CD4-positive, alpha-beta T cell treated with Interleukin-6 for 4 hours (primary cell): ENCODE measurements at regions not wholly inside any gene's neighbourhood (a gene's known extent, or its start where the extent isn't known, plus 50 kb on each side); places are given as distances from the start of the nearest gene placed in this dataset.
A peak's percentile ranks its signal among the peaks of the same experiment; 100 is the strongest.

Source experiments
- DNase-seq: peaks from one replicate; pipeline ENCODE4 v3.0.0-alpha.2; 2020; ENCODE audit warnings: mixed read lengths

DNA sequence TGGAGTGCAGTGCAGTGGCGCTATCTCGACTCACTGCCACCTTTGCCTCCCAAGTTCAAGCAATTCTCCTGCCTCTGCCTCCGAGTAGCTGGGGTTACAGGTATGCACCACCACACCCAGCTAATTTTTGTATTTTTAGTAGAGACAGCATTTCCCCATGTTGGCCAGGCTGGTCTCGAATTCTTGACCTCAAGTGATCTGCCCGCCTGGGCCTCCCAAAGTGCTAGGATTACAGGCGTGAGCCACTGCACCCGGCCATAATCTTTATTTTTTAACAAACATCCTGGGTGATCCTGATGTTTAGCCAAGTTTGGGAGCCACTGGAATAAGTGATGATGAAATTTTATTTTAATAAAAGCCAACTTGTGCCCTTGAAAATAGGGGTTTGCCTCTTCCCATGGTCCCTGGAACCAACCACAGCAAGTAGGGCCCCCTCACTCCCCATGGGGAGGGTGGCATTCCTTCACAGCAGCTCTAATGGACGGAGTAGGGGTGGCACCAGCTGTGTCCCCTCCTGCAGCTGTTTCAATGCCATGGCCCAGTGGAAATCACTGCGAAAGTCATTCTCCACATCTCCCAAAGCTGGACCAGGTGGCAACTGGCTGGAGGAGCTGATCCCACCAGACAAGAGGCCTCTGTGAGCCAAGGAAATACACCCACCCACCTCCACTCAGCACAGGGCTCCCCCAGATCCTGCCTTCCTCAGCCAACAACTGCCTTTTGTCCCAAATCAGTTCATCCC, 194.8 kb downstream of the ZFP36L2 start:
- no peak for DNase-seq

DNA sequence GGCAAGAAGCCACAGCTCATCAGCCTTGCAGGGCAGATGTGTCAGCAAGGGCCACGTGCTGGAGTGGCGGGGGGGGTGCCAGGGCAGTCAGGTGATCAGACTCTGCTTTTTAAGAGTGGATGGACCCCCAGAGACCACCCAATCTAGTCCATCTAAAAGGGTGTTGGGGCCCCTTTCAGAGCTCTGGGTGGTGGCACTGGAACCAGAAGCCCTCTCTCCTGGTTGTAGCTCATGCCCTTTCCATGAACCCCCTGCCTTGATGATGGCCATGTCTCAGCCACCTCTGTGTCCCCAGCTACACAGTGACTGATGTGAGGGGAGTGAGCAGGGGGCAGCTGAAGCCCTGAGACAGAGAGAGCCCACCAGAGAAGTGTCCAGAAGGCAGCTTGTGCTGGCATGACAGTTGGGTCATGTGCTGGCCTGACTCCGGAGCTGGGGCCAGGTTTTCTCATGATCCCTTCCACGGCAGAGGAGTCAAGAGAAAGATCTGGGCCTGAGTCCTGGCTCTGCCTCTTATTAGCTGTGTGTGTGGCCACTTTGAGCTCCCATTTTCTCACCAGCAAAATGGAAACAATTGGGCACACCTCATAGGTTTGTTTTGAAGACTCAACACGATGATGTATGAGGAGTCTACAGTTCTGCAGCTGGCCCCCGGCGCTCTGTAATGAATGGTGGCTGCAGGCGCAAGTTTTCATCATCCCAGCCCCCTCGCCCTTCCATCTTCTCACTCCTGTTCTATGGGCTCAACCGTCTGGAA, 195.7 kb downstream of the ZFP36L2 start:
- no peak for DNase-seq

DNA sequence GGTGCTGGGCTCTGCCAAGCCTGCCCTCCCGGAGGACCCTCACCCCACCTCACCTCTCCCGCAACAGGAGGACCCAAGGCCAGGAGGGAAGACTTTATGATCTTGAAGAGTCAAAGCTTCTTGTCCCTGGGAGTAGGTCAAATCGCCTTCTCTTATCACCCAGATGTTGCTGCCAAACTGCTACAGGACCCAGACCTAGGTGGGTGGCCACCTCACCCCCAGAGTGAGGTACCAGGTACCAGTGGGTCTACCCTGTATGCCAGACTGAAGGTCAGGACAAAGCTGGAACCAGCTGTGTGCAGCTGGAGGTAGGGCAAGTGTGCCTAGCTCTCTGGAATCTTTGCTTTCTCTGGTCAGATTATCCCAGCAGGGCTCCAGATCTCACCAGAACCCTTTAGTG, 197.2 kb downstream of the ZFP36L2 start:
- no peak for DNase-seq

DNA sequence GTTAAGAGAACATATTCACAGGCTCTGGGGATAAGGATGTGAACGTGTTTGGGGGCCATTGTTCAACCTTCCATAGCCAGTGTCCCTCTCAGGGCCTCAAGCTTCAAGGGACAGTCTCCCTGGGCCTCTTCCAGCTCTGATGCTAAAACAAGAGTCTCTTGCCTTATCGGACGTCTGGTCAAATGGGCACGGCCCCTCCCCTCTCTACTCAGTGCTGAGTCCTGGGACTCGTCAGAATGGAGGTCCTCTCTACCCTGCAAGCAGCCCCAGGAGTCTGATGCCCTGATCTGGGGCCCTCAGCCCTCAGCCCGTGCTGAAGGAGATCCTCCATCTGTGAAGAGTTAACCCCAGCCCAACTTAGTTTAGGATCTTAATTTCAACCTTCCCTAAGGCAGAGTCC, 198.2 kb downstream of the ZFP36L2 start:
- DNase-seq, result no peak

DNA sequence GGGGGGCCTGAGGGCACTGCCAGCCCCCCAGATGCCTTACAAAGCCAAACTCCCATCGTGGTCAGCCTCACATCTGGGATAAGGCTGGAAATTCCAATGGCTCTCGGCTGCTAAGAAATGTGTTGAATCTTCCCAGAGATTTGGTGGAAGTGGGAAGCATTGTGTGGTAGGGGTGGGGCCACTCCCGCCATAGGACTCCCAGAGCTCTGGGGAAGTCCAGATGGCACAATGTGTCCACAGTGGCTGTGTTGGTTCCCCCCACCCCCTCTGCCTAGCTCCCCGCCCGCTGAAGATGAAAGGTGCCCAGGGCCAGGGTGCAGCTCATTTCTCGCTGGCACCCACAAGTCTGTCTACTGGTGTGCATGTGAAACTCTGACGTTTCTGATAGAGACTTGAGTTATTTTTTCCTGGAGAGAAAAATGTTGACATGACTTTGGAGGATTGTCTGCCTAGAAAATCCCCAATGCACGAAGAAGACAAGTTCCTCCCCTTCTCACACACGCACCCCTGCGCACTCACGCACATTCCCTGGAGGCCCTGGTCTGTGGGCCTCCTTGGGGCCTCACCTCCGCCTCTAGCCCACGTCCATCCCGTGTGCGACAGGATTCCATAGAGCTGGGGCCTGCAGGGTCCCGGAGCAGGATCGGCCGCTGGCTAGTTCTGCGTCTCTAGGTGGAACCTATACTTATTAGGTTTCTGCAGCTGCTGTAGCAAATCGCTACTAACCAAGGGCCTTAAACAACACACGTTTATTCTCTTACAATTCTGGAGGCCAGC, 199.1 kb downstream of the ZFP36L2 start:
- DNase-seq, result no peak

DNA sequence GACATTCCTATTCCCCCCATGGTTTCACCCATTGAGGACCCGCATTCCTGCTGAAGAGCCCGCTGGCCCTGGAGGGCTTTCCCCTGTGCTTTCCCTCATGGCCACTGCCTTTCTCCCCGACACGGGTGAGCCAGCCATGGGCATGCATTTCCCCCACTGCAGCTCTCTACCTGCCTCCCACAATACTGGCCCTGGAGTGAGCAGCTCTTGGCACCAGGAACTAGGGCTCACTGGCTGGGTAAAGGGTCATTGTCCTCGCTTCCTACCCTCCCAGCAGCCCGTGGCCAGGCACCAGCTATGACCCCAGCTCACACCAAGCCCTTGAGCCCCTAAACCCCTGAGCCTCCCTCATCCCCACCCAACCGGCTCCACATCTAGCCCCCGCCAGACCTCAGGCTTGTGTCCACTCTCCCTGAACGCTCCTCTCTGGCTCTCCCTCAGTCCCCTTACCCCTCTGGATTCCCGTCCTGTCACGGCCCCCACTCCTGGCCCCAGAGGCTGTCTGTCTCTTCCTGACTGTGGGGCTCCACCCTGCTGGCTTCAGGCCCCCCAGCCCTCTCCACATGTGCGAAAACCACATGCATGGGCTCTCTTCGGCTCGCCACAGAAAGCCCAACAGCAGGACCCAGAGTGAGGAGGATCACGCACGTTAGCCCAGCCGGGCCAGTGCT, 199.8 kb downstream of the ZFP36L2 start:
- DNase-seq, result no peak

DNA sequence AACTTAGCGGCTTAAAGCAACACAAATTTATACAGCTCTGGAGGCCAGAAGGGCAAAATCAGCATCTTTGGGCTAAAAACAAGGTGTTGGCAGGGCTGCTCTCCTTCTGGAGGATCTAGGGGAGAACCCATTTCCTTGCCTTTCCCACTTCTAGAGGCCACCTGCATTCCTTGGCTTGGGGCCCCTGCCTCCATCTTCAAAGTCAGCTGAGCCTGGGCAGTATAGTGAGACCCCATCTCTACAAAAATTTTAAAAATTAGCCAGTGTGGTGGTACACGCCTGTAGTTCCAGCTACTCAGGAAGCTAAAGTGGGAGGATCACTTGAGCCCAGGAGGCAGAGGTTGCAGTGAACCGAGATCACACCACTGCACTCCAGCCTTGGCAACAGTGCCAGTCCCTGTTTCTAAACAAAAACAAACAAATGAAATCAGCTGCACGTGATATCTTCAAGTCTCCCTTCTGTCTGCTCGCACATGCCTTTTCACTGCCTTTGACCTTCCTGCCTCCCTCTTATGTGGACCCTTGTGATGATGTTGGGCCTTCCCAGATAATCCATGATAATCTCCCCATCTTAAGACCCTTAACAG, 200.6 kb downstream of the ZFP36L2 start:
- DNase-seq, result no peak

DNA sequence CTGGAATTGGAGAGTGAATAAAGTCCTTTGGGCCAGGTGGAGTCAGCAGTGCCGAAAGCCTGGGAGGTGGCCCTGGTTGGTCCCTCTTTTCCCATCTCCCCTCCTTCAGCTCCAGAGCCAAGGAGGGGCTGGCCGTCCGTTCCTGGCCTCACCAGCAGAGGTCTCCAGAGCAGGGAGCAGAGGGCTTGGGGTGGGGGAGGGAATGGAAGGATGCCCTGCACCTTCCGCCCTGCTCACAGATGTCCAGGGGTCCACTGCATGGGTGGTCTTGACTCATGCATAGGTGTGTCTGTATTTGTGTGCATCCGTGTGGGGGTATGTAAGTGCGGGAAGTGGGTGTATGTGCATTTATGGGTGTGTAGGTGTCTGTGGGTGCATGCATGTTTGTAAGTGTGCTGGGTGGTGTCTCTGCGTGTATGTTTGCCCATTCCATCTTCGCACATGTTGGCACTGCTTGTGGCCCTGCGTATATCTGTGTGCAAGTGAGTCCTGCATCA, 201.8 kb downstream of the ZFP36L2 start:
- peak; percentile 60 for DNase-seq

DNA sequence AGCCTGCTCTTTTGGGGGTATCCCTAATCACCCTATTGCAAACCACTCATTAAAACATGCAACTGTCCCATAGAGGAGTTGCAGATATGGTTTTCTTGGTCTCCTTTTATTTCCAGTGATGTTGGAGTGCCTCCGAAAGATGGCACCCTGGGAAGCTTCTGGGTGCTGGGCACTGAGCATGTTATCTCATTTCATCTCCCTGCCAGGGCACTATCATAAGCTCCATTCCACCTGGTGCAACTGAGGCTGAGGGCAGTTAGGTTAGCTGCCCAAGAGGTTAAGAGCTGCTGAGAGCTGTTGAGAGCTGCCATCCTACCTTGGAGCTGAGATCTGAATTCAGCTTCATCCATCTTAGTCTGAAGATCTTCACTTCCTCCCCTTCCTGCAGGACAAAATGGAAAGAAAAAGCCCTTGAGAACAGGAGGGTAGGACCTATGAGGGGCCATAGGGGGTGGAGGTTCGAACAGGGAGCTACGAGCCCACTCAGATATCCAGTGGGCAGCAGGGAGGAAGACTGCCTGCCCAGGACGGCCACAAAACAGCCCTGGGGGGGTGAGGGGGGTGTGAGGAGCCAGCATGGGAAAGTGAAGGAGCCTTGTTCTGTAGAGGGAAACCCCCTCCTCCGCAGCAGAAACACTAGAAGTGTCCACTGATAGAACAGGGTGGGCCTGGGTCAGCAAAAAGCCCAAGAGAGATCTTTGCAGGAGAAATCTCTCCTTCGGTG, 202.5 kb downstream of the ZFP36L2 start:
- DNase-seq, result no peak

DNA sequence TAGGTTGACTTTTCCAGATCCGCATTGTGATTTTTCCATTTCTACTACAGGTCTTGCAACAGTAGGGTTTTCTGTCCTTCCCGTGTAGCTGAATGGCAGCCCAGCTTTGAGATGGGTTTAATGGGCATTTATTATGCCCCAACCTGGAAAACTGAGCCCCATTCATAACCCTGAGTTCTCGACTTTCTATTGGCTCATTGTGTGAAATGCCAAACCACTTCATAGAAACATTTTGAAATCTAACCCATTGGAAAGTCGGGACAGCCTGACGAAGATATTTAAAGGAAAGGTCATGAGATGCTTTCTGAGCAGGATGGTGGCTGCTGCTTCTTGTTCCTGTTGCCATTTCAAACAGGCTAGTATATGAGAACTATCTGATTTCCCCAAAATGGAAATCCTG, 203.5 kb downstream of the ZFP36L2 start:
- DNase-seq, result no peak

DNA sequence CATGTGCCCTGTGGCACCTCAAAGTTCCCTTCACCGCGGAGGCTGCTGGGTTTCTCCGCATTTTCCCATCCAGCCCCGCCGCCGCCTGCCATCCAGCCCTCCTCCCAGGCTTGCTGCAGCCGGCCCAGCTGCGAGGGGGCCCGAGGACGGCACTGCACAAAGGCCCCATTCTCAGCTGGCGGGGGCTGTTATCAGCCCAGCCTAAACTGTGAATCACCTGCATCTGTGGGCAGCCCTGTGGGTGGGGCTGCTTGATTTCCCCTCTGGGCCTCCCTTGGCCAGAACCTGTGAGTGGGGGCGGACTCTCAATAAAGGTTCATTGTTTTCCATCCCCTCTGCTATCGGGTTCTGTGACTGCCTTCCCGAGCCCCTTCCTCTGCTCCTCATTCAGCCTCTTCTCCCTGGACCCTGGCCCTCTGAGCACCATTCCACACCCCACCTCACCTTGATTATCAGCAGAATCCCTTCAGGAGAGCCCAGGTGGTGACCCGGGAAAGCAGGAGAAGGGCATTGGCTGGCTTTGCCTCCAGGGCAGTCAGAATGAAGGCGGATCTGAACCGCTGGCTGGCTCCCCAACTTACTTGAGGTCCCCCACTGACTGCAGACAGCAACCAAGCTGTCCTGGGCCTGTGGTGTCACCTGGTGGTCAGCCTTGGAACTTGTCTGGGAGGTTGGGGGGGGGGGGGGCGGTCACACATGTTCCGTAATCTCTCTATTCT, 204.5 kb downstream of the ZFP36L2 start:
- DNase-seq, result no peak

DNA sequence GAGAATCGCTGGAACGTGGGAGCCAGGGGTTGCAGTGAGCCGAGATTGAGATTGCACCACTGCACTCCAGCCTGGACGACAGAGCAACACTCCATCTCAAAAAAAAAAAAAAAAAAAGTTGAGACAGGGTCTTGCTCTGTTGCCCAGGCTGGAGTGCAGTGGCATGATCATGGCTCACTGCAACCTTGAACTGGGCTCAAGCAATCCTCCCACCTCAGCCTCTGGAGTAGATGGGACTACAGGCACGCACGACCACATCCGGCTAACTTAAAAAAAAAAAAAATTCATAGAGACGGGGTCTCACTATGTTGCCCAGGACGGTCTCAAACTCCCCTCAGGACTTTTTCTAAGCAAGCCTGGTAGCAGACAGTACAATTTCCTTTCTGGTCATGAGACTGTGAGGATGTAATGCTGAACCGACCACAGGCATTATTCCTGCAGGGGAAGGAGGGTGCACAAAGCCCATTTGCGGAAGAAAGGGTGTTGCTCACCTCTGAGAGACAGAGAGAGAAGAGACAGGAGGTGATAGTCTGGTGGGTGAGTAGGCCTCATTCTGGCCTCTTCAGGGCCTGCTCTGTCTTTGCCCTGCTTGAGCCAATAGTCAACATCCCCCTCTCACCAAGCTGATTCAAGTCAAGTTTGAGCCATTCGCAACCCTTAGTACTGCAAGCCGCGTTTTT, 205.3 kb downstream of the ZFP36L2 start:
- no peak for DNase-seq

DNA sequence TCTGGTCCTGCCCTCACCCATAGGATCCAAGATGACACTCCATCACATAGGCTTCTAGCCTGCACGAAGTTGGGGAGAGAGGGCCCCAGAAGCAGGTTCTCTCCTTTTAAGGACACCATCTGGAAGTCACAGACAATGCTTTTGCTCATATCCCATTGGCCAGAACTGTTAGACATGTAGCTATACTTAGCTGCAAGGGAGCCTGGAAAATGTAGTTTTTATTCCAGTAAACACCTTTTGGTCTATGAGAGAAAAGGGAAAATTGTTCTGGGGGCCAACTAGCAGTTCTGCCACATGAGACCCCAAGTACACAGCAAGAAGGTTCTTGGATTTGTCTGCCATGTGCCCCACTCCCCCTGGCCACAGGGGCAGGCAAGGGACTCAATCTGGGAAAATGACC, 206.1 kb downstream of the ZFP36L2 start:
- DNase-seq, result no peak

DNA sequence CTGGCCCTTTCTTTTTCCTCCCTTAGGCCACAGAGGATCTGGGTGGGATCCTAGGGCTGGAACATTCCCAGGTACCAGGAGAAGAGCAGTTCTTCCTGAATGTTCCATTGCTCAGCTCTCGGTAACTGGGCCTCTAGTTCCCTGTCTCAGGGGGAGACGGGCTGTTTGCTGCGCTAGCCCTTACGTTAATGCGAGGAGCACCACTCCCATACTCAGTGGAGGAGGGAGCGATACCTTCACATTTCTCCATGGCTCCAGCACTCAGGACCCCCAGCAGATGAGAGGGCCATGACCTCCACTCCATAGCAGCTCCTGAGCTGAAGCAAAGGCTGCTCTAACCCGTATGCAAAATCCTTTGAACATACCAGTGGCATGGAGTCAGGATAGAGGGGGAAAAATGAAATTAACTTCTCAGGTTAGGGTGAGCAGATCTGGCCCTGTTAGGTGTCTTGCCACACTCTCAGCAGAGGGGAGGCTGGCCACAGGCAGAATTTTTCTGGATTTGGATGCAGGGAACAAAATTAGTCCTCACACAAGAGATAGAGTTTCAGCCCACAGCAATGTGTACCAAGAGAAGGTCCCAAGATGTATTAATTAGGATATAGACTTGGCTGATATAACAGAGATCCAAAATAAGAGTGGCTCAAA, 206.7 kb downstream of the ZFP36L2 start:
- DNase-seq, result no peak

DNA sequence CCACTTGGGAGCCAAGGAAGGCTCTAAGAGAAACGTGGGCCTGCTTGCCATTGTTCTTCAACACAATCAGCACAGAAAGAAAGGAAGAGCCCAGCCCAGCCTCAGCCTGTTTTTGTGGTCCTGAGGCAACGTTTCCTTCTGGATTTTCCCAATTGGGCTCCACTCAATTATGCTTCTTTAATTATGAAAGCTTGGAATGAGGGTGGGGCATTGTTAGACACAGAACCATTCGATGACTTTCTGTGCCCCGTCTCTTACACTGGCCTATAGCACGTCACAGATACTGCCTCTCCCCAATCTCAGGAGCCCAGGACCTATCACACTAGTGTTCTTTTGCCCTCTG, 207.4 kb downstream of the ZFP36L2 start:
- no peak for DNase-seq

DNA sequence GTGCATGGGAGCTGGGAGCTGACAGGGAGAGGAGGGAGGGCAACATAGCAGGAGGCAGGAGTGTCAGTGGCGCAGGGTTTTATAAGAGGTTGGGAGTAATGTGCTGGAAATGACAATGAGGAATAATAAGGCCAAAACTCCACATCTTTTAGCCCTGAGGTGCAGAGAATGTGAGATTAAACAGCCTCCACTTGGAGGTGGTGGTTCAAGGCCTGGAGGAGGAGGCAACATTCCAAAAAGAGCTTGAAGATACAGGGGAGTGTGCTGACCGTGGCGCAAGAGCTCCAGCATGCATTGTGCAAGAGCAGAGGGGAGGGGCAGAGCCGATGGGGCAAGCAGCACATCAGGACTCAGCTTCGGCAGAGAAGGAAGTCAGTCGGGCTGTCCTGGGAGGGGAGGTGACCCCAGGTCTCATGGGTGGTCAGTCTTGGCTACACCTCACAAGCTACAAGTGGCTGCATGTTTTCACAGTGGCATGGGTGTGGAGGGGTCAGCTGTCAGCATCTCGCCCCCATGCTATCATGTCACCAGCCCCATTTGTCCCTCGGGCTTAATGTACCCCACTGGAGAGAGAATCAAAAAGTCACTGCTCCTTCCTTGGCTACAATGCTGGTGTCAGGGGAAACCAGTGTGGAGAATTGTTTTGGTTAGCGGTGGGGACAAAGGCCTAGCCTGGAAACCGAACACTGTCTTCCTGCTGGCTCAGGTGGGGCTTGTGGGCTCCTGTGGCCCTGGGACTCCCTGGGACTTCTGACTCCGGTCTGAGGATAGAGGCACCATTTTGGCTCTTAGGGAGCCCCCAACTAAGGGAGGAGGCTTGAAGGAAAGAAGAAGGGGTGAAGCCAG, 208.0 kb downstream of the ZFP36L2 start:
- DNase-seq, result no peak

DNA sequence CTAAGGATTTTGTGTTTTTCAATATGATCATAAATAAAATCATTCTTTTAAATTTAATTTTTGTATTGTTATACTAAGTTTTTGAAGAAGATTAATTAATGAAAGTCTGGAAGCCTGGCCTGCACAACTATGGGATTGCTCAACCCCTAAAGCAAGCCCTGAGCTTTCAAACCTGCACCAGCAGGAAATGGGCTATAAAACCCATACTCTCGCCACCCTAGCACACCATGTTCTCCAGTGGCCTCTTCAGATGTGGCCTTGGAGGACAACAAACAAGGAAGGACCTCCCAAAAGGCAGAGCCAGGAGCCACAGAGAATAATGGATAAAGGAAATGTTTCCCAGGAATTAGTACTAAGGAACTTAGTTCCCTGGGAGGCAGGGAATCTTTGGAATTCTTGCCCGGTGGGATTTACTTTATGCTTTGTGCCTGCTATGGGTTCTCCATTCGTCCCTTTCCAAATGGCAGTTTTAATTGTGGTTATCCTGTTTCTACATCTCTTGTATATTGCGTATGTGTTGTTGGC, 212.5 kb downstream of the ZFP36L2 start:
- no peak for DNase-seq

DNA sequence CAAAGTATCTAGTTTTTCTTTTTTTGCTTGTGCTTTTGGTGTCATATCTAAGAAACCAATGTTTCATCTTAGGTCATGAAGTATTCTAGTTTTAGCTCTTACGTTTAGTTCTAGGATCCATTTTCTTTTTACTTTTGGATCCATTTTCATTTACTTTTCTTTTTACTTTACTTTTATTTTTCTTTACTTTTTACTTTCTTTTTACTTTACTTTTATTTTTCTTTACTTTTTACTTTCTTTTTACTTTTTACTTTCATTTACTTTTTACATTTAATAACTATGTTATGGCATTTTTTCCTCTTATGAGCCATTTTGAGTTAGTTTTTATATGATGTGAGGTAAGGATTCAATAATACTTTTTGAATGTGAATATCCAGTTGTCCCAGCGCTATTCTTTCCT, 213.4 kb downstream of the ZFP36L2 start:
- no peak for DNase-seq

DNA sequence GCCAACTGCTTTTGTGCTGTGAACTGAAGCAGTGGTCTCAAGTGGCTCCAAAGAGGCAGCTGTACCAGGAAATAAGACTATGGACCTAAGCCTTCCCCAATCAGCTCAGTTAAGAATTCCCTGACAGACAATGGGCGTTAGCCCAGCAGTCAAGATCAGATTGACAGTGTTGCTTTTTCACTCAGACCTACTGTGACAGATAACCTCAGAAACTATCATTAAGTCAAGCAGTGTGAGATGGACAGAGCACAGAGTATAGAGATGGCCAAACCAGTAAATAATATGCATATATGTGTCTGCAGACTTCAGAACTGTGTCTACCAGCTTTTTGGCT, 215.3 kb downstream of the ZFP36L2 start:
- DNase-seq, result no peak
